GM18498 (cell line): ENCODE measurements at regions not wholly inside any gene's neighbourhood (a gene's known extent, or its start where the extent isn't known, plus 50 kb on each side); places are given as distances from the start of the nearest gene placed in this dataset.

ENCODE experiments used
- ATAC-seq: cut with Tn5 transposase; IDR thresholded peaks from one replicate; pipeline ENCODE4 v1.9.1; 2021; ENCODE audit warnings: mild to moderate bottlenecking, moderate library complexity; ENCODE audit not compliant: unreplicated experiment

GRCh38 chr9:107704774-107705173, 215.2 kb upstream of the KLF4 start:
- ATAC-seq = no peak

GRCh38 chr9:107703651-107704050, 214.1 kb upstream of the KLF4 start:
- ATAC-seq = no peak

DNA sequence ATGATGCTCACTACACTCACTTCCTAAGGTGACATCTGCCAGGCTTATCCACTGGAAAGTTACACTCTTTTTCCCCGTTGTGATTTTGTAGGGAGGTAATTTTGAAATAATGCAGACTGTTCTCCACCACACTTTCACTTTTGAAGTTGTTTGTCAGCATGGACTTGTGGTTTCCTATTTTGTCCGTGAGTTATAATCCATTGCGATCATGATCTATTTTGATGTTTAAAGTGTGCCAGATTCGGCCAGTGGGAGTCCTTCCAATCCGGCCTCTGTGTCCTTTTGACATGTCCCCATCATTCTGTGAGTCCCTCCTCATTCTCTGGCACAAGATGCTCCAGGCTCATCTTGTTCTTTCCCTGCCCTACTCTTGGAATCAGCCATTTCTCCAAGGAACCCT, 211.3 kb upstream of the KLF4 start:
- no peak for ATAC-seq

GRCh38 chr9:107699231-107699630, 209.7 kb upstream of the KLF4 start:
- no peak for ATAC-seq

GRCh38 chr9:107698779-107699178, 209.2 kb upstream of the KLF4 start:
- no peak for ATAC-seq

GRCh38 chr9:107696302-107696701, 206.7 kb upstream of the KLF4 start:
- no peak for ATAC-seq

GRCh38 chr9:107694390-107694789, 204.8 kb upstream of the KLF4 start:
- no peak for ATAC-seq

DNA sequence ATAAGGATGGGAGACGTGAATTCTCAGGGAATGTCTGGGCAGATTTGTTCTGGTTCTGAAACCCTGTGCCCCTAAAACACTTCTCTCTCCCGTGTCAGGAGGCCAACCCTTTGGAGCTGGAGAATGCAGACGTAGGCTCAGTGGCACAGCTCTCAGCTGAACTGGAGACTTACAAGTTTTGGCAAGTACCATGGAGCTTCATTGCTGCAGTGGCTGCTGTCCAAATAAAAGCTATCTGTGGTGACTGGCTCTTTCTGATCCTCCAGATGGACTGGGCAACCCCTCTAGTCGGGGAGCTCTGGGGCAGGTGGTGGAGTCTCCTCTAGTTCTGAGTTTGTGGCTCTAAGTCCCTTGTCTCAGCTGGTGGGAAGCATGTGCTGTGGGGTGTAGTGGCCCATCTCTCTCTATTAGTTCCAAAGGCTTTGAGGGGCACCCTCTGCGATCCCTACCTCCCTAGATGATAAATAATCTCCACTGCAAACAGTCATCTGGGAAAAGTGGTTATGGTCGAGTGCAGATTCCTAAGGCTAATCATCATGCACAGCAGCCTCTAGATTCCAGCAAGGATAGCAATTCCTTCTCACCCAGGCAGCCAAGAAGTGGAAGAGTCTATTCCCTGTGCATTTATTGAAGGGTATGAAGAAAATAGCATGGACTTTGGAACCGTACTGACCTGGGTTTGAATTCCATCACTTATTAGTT, 204.2 kb upstream of the KLF4 start:
- ATAC-seq = no peak

DNA sequence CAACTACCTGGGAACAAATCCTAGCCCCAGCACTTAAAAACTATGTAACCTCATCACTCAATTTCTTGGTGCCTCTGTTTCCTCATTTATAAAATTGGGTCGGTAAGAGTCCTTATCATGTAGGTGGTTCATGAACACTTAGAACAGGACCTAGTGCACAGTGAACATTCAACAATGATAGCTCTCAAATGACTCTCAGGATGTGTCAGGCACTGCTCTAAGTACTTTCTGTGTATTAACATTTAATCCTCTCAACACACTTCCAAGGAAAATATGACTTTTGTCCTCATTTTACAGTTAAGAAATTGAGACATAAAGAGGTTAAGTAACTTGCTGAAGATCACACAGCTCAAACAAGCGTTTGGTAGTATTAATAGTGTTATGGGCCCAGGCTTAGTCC, 202.1 kb upstream of the KLF4 start:
- ATAC-seq = no peak

DNA sequence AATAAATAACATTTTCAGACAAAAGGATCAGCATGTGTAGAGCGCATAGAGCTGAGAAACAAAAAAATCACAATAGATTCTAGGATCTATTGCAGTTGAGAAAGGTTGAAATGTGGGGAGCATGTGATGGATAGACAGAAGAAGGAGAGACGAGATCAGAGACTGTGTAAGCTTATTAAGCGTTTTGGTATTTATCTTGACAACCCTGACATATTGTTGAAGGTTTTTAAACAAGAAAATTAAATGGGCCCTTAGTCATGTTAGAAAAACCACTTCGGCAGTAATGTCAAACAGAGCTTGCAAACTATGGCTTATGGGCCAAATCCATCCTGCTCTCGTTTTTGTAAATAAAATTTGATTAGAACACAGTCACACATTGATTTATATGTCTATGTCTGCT, 200.5 kb upstream of the KLF4 start:
- no peak for ATAC-seq

DNA sequence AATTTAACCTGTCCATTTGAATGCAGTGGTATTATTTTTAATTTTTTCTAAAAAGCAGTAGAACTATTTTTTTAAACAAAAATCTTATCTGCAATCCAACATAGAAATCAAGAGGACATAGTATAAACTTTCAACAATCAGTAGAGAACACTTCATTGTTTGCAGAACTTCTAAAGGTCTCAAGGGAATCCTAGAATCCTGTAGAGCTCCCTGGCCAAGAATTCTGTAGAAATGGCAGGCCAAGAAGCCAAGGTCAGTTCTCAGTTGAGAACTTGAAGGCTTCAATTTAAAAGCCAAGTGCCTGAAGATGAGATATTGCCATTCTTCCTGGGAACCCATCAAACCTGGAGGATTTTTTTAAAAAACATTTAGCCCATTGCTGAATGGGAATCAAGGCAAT, 199.2 kb upstream of the KLF4 start:
- ATAC-seq = no peak

GRCh38 chr9:107685901-107686300, 196.3 kb upstream of the KLF4 start:
- no peak for ATAC-seq

DNA sequence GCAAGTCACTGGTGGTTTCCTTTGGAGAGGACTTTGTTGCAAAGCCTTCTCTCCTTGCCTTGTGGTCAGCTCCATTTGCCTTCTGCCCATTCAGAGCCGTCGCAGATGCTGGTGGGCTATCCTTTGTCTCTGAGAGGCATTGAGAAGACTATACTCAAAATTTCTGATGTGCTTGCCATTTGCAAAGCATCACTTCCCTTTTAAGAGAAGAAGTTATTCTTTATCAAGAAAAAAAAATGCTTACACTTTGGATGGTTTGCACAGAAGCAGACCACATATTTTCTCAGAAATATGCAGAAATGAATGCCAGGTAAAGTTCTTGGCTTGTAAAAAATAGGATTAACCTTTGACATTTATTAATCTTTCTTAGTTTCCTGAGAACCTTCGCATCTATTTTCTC, 195.8 kb upstream of the KLF4 start:
- ATAC-seq = no peak

DNA sequence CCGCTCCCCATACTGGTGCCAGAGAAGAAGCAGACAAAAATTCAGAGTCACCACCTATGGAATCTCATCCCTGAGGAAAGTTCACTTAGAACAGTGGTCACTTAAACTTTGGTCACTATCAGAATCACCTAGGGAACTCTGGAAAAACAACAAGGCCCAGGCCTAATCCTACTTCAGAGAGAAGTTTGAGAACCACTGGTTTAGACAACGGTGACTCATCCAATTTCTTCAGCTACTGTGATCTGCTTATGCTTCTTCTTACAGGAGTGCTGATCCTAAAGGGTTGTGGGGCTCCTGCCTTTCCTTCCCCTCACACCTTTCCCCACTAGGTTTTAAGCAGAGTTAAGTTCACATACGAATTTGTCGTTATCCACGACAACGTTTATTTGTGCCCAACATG, 194.7 kb upstream of the KLF4 start:
- ATAC-seq = no peak

DNA sequence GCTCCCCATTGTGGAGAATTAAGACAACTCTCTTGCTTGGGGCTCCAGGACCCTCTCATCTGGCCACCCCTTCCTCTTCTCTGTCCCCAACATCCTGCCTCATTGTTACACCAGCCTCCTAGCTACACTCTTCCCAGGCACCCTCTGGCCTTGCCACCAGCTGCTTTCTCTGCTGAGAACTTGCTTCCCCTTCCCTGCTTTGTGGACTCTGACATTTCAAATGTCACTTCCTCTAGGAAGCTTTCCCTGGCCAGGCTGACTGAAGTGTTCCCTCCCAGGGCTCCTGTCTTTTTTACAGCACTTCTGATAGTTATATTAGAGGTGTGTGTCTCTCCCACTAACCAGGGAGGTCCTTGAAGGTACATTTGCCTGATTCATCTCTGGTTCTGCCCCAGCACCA, 194.0 kb upstream of the KLF4 start:
- no peak for ATAC-seq

DNA sequence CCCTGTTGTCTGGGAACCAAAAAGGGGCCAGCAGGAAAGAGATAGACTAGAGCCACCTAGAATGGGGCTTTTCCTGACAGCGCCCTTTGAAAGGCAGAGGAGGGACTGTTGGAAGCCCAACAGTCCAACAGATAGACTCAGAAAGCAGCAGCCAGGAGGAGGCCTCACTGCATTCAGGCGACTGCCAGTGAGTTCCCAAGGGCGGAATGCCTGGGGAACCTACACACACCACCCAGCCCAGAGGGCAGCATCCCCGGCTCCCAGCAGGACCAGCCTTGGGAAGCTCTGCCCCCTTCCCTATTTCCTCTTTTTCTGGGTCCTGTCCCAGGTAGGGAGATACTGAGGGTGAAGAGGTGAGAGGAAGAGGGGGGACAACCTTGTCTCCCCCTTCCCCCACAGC, 192.4 kb upstream of the KLF4 start:
- ATAC-seq = no peak

DNA sequence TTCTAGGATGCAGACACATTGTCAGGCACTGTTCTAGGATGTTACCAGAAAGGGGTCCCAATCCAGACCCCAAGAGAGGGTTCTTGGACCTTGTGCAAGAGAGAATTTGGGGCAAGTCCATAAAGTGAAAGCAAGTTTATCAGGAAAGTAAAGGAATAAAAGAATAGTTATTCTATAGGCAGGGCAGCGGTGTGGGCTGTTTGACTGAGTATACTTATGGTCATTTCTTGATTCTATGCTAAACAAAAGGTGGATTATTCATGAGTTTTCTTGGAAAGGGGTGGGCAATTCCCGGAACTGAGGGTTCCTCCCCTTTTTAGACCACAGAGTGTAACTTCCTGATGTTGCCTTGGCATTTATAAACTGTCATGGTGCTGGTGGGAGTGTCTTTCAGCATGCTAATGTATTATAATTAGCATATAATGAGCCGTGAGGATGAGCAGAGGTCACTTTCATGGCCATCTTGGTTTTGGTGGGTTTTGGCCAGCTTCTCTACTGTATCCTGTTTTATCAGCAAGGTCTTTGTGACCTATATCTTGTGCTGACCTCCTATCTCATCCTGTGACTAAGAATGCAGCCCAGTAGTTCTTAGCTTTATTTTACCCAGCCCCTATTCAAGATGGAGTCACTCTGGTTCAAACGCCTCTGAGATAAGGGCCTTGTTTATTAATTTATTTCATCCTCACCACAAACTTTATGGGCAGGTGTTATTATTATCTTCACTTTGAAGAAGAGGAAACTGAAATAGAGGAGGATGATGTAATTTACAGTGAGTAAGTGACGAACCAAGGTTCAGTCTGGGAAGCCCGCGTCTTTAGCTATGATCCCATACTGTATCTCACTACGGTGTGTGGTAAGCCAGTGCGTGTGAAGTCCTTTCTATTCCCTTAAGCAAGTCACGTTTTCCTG, 186.0 kb upstream of the KLF4 start:
- ATAC-seq = no peak

DNA sequence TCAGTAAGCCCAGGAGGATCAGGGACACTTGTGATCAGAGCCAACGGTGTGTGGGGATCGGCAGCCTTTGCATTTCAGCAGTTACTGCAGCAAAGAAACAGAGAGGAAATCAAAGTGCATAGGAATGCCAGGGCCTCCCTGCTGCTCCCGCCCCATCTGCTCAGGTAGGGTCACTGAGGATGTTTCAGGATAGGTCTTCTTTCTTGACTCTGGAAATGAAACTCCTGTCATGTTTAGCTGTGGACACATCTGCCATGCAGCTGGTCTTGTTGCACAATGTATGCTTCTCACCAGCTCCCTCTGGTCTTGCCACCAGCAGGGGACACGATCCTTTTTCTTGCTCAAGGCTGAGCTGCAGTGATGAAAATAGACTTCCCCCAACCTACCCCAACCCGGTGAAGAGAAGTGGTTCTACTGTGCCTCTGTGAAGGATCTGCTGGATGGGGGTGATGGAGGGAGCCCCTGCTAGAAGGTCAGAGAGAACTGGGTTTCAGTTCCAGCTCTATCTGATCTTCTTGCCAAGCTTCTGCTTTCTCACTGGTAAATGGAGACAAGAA, 185.2 kb upstream of the KLF4 start:
- no peak for ATAC-seq

GRCh38 chr9:107673861-107674720, 184.5 kb upstream of the KLF4 start:
- no peak for ATAC-seq

GRCh38 chr9:107671588-107671987, 182.0 kb upstream of the KLF4 start:
- ATAC-seq = no peak

GRCh38 chr9:107669422-107669821, 179.9 kb upstream of the KLF4 start:
- no peak for ATAC-seq
